H9 (cell line): ENCODE measurements at regions not wholly inside any gene's neighbourhood (a gene's known extent, or its start where the extent isn't known, plus 50 kb on each side); places are given as distances from the start of the nearest gene placed in this dataset.

ENCODE experiments used
- DNase-seq: peaks from one replicate; pipeline ENCODE4 v3.0.0-alpha.2; 2017
- H2AFZ ChIP-seq: one replicate; pipeline ENCODE4 v1.6.1; 2013; ENCODE audit warnings: mild to moderate bottlenecking, low read length, control low read depth, moderate library complexity
- H2AK5ac ChIP-seq: 2 replicates; pipeline ENCODE4 v1.6.1; 2013; ENCODE audit warnings: low read length, control low read depth, mixed read lengths; ENCODE audit not compliant: insufficient read length
- H2BK120ac ChIP-seq: one replicate; pipeline ENCODE4 v1.6.1; 2013; ENCODE audit warnings: low read depth, mild to moderate bottlenecking, low read length, control low read depth, inconsistent platforms; ENCODE audit not compliant: poor library complexity, severe bottlenecking
- H2BK12ac ChIP-seq: 2 replicates; pipeline ENCODE4 v1.6.1; 2013; ENCODE audit warnings: low read length, control low read depth, mixed read lengths, low read depth; ENCODE audit not compliant: insufficient read length
- H2BK15ac ChIP-seq: 2 replicates; pipeline ENCODE4 v1.6.1; 2013; ENCODE audit warnings: low read depth, low read length, control low read depth
- H2BK20ac ChIP-seq: one replicate; pipeline ENCODE4 v1.6.1; 2013; ENCODE audit warnings: low read depth, mild to moderate bottlenecking, low read length, control low read depth, inconsistent platforms; ENCODE audit not compliant: poor library complexity, severe bottlenecking
- H2BK5ac ChIP-seq: 2 replicates; pipeline ENCODE4 v1.6.1; 2013; ENCODE audit warnings: low read length, control low read depth, mixed read lengths; ENCODE audit not compliant: insufficient read length
- H3K14ac ChIP-seq: 2 replicates; pipeline ENCODE4 v1.6.1; 2013; ENCODE audit warnings: low read length, control low read depth; ENCODE audit not compliant: insufficient read depth
- H3K18ac ChIP-seq: 2 replicates; pipeline ENCODE4 v1.6.1; 2013; ENCODE audit warnings: low read depth, mild to moderate bottlenecking, mixed read lengths, low read length, control low read depth; ENCODE audit not compliant: insufficient read length
- H3K23ac ChIP-seq: 2 replicates; pipeline ENCODE4 v1.6.1; 2013; ENCODE audit warnings: low read length, control low read depth, mixed read lengths, low read depth; ENCODE audit not compliant: insufficient read length
- H3K23me2 ChIP-seq: 2 replicates; pipeline ENCODE4 v1.6.1; 2013; ENCODE audit warnings: low read depth, mild to moderate bottlenecking, mixed read lengths, low read length, control low read depth; ENCODE audit not compliant: insufficient read length, poor library complexity, severe bottlenecking
- H3K27ac ChIP-seq: 2 replicates; pipeline ENCODE4 v1.5.1; 2013; ENCODE audit warnings: low read length, control low read depth, mixed read lengths, low read depth; ENCODE audit not compliant: insufficient read length
- H3K27me3 ChIP-seq: 2 replicates; pipeline ENCODE4 v1.6.1; 2013; ENCODE audit warnings: low read length, control low read depth, inconsistent platforms; ENCODE audit not compliant: insufficient read depth
- H3K4ac ChIP-seq: 2 replicates; pipeline ENCODE4 v1.6.1; 2013; ENCODE audit warnings: low read depth, mild to moderate bottlenecking, control low read depth, inconsistent platforms, low read length, moderate library complexity
- H3K4me1 ChIP-seq: 2 replicates; pipeline ENCODE4 v1.6.1; 2013; ENCODE audit warnings: low read length, control low read depth, inconsistent platforms; ENCODE audit not compliant: insufficient read depth
- H3K4me2 ChIP-seq: 2 replicates; pipeline ENCODE4 v1.6.1; 2013; ENCODE audit warnings: low read length, control low read depth, mixed read lengths; ENCODE audit not compliant: insufficient read length, insufficient read depth
- H3K56ac ChIP-seq: 2 replicates; pipeline ENCODE4 v1.6.1; 2013; ENCODE audit warnings: low read depth, mild to moderate bottlenecking, mixed read lengths, low read length, control low read depth; ENCODE audit not compliant: insufficient read length
- H3K79me1 ChIP-seq: 2 replicates; pipeline ENCODE4 v1.6.1; 2013; ENCODE audit warnings: low read depth, mild to moderate bottlenecking, moderate library complexity, low read length, control low read depth, inconsistent platforms; ENCODE audit not compliant: insufficient read depth, poor library complexity, severe bottlenecking
- H3K79me2 ChIP-seq: 2 replicates; pipeline ENCODE4 v1.6.1; 2013; ENCODE audit warnings: low read length, control low read depth, inconsistent platforms; ENCODE audit not compliant: insufficient read depth
- H3K9ac ChIP-seq: 2 replicates; pipeline ENCODE4 v1.6.1; 2013; ENCODE audit warnings: low read length, control low read depth, mixed read lengths; ENCODE audit not compliant: insufficient read length; ENCODE audit errors: extremely low read depth
- H3K9me3 ChIP-seq: one replicate; pipeline ENCODE4 v1.6.1; 2013; ENCODE audit warnings: low read depth, low read length, inconsistent platforms; ENCODE audit not compliant: control insufficient read depth
- H3T11ph ChIP-seq: one replicate; pipeline ENCODE4 v1.6.1; 2013; ENCODE audit warnings: mild to moderate bottlenecking, low read length, control low read depth, inconsistent platforms
- H4K20me1 ChIP-seq: one replicate; pipeline ENCODE4 v1.6.1; 2013; ENCODE audit not compliant: control insufficient read depth, insufficient read length, insufficient read depth
- H4K5ac ChIP-seq: 2 replicates; pipeline ENCODE4 v1.6.1; 2013; ENCODE audit warnings: low read depth, mild to moderate bottlenecking, mixed read lengths, low read length, control low read depth; ENCODE audit not compliant: insufficient read length
- H4K8ac ChIP-seq: replicated peaks from 2 replicates; pipeline ENCODE4 v1.6.1; 2013; ENCODE audit warnings: low read length, control low read depth, mixed read lengths, low read depth; ENCODE audit not compliant: insufficient read length
- H4K91ac ChIP-seq: 2 replicates; pipeline ENCODE4 v1.6.1; 2013; ENCODE audit warnings: low read depth, mild to moderate bottlenecking, moderate library complexity, mixed read lengths, low read length, control low read depth; ENCODE audit not compliant: insufficient read length
- H3K27ac Mint-ChIP-seq, 3 experiments: 2 replicates in 2 of 3; 3 replicates in 1 of 3; pipeline ENCODE4 v1.8.0; 2020 to 2021; ENCODE audit warnings: mixed read lengths in 3 of 3, mild to moderate bottlenecking in 1 of 3, moderate library complexity in 1 of 3
- H3K27me3 Mint-ChIP-seq: 2 replicates; pipeline ENCODE4 v1.8.0; 2021; ENCODE audit warnings: low read depth, mild to moderate bottlenecking, moderate library complexity, mixed read lengths
- H3K36me3 Mint-ChIP-seq, 3 experiments: 2 replicates in 2 of 3; 3 replicates in 1 of 3; pipeline ENCODE4 v1.8.0; 2020 to 2021; ENCODE audit warnings: low read depth in 3 of 3, mixed read lengths in 3 of 3; ENCODE audit not compliant: insufficient read depth in 1 of 3
- H3K4me1 Mint-ChIP-seq, 2 experiments: 2 replicates each; pipeline ENCODE4 v1.8.0; 2020; ENCODE audit warnings: mixed read lengths in 2 of 2
- H3K4me3 Mint-ChIP-seq, 2 experiments: 2 replicates in 1 of 2; 3 replicates in 1 of 2; pipeline ENCODE4 v1.8.0; 2020 to 2021; ENCODE audit warnings: mild to moderate bottlenecking in 2 of 2, mixed read lengths in 2 of 2, moderate library complexity in 1 of 2
- H3K9me3 Mint-ChIP-seq, 2 experiments: 2 replicates in 1 of 2; 3 replicates in 1 of 2; pipeline ENCODE4 v1.8.0; 2020; ENCODE audit warnings: mild to moderate bottlenecking in 2 of 2, mixed read lengths in 2 of 2, moderate library complexity in 1 of 2
- CTCF ChIP-seq: fragments of 200-600 bp; sonication (generic); conservative IDR thresholded peaks from 3 replicates; pipeline ENCODE4 v1.8.0; 2021; ENCODE audit warnings: antibody characterized with exemption, mild to moderate bottlenecking

DNA sequence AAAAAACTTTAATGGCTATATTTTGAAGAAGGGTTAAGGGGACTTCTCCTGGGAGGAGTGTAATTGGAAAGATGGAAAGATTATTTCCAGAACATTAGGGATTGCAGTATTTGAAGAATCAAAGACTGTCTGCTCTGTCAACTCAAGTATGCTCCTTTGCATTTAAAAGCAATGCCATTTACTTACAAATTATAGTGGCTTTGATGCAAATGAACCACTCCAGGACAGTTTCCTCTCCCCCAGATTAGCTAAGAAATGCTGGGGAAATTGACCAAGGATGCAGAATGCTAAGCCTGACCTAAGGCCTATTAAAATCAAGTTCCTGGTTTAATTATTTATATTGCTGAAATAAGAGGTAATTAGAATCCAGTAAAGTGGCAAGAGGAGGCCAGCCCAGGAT lies 110.5 kb upstream of the CAMK1G start:
- Mint-ChIP-seq H3K27ac (no peak overlapping the region), H3K27me3 (peaks cover 30% of the 10 kb centered on the region), H3K4me3 (no peak overlapping the region), H3K36me3 (peaks cover 31 to 41% (median 38%) of the 10 kb centered on the region in 3 experiments), H3K9me3 (peaks cover 42 to 46% of the 10 kb centered on the region in 2 experiments), H3K4me1 (peaks cover 0 to 16% of the 10 kb centered on the region in 2 experiments; a peak in 2 of 4 replicates)
- Histone ChIP-seq H3K4ac (no peak overlapping the region), H3K23me2 (no peaks in the 10 kb centered on the region), H4K91ac (no peak overlapping the region), H2BK15ac (no peak overlapping the region), H3K27me3 (no peaks in the 10 kb centered on the region), H3T11ph (no peak overlapping the region), H3K56ac (no peak overlapping the region), H3K79me2 (no peaks in the 10 kb centered on the region), H2BK5ac (no peak overlapping the region), H4K20me1 (no peaks in the 10 kb centered on the region), H3K14ac (no peak overlapping the region), H3K27ac (no peak overlapping the region), H4K5ac (no peak overlapping the region), H2BK12ac (no peak overlapping the region), H2BK20ac (no peak overlapping the region), H2AFZ (no peak overlapping the region), H4K8ac (no peak overlapping the region), H2AK5ac (no peak overlapping the region), H3K18ac (no peak overlapping the region), H3K9ac (no peak overlapping the region), H3K79me1 (no peaks in the 10 kb centered on the region), H3K4me1 (no peaks in the 10 kb centered on the region), H3K23ac (no peak overlapping the region), H3K4me2 (no peak overlapping the region), H2BK120ac (no peak overlapping the region), H3K9me3 (peaks cover 15% of the 10 kb centered on the region)
- no peak for DNase-seq
- TF ChIP-seq CTCF = no peak
